K562 (cell line): ENCODE measurements at regions not wholly inside any gene's neighbourhood (a gene's known extent, or its start where the extent isn't known, plus 50 kb on each side); places are given as distances from the start of the nearest gene placed in this dataset.

Experiments used
- ATAC-seq: fragments of 200-7000 bp; cut with Tn5 transposase; 3 replicates; pipeline ENCODE4 v1.9.1; 2020; ENCODE audit warnings: moderate library complexity
- BruUV-seq: library from RNA; stranded (reverse); fragments of 400-500 nt; replicated peaks from 2 replicates; lab custom pipeline; 2021; lab: Mats Ljungman, UMichigan
- CTCF ChIA-PET: fragments of 300-600 bp; formaldehyde crosslinking; extraction: SDS; loops from one replicate; lab custom pipeline; 2021; ENCODE audit warnings: low intra/inter-chr PET ratio; lab: Yijun Ruan, JAX
- POLR2A ChIA-PET: fragments of 300-600, 350-650 bp; sonication (Branson Sonifier 250); formaldehyde crosslinking; extraction: SDS; loops from one replicate; lab custom pipeline; 2021; ENCODE audit warnings: antibody characterized with exemption, inconsistent platforms; lab: Yijun Ruan, JAX
- DNase-seq, 4 experiments: peaks; one replicate each; pipeline versions ENCODE4 v3.0.0 to v3.0.0-alpha.2; 2011 to 2018; ENCODE audit warnings: low spot score in 3 of 4, mixed read lengths in 3 of 4; ENCODE audit errors: extremely low read depth in 1 of 4
- FAIRE-seq: peaks from 2 replicates; lab custom pipeline; 2011; peaks lifted over from hg19 to GRCh38; lab: Jason Lieb, UNC
- H2AFZ ChIP-seq: 2 replicates; pipeline ENCODE4 v1.6.0; 2011; ENCODE audit warnings: low read depth, low read length, control low read depth, inconsistent platforms
- H3K27ac ChIP-seq: fragments of 200-600 bp; 3 replicates; pipeline ENCODE4 v1.8.0; 2011; ENCODE audit warnings: low read depth, mild to moderate bottlenecking, control low read depth, inconsistent platforms, low read length, moderate library complexity, mixed read lengths; ENCODE audit errors: extremely low read depth
- H3K27me3 ChIP-seq, 2 experiments: fragments of 300-600 bp in 1 of 2; 2 replicates in 1 of 2; 3 replicates in 1 of 2; pipeline versions ENCODE4 v1.6.0 to v1.8.0; 2011; ENCODE audit warnings: inconsistent platforms in 2 of 2, low read length in 2 of 2, mild to moderate bottlenecking in 1 of 2, mixed read lengths in 1 of 2, moderate library complexity in 1 of 2; ENCODE audit not compliant: control insufficient read depth in 2 of 2, insufficient read depth in 2 of 2
- H3K36me3 ChIP-seq: fragments of 300-600 bp; 3 replicates; pipeline ENCODE4 v1.8.0; 2011; ENCODE audit warnings: mild to moderate bottlenecking, low read length, inconsistent platforms; ENCODE audit not compliant: control insufficient read depth, insufficient read depth
- H3K4me1 ChIP-seq, 2 experiments: fragments of 200-600 bp in 1 of 2; replicated peaks in 1 of 2; 2 replicates in 1 of 2; 3 replicates in 1 of 2; pipeline versions ENCODE4 v1.5.1 to v1.8.0; 2011; ENCODE audit warnings: inconsistent platforms in 2 of 2, low read length in 2 of 2, mild to moderate bottlenecking in 1 of 2, mixed read lengths in 1 of 2, moderate library complexity in 1 of 2; ENCODE audit not compliant: control insufficient read depth in 2 of 2, insufficient read depth in 2 of 2
- H3K4me2 ChIP-seq: 2 replicates; pipeline ENCODE4 v1.6.1; 2011; ENCODE audit warnings: low read length, control low read depth, inconsistent platforms, mixed read lengths; ENCODE audit not compliant: insufficient read depth
- H3K4me3 ChIP-seq: fragments of 200-600 bp; sonication (generic), shearing (Covaris generic); 2 replicates; pipeline ENCODE4 v1.5.1; 2016; ENCODE audit warnings: control low read depth, inconsistent platforms
- H3K79me2 ChIP-seq: fragments of 200-600 bp; 3 replicates; pipeline ENCODE4 v1.8.0; 2011; ENCODE audit warnings: low read length, inconsistent platforms; ENCODE audit not compliant: control insufficient read depth, insufficient read depth
- H3K9ac ChIP-seq, 2 experiments: 2 replicates each; pipeline versions ENCODE4 v1.6.0 to v1.6.1; 2011; ENCODE audit warnings: low read depth in 2 of 2, low read length in 2 of 2, control low read depth in 1 of 2, inconsistent platforms in 1 of 2, mild to moderate bottlenecking in 1 of 2, mixed read lengths in 1 of 2; ENCODE audit not compliant: insufficient read depth in 1 of 2
- H3K9me1 ChIP-seq: one replicate; pipeline ENCODE4 v1.6.0; 2011; ENCODE audit warnings: inconsistent platforms, mild to moderate bottlenecking, low read length, moderate library complexity; ENCODE audit not compliant: control insufficient read depth, insufficient read depth
- H3K9me3 ChIP-seq: replicated peaks from 2 replicates; pipeline ENCODE4 v1.5.1; 2011; ENCODE audit warnings: low read depth, low read length, inconsistent platforms; ENCODE audit not compliant: control insufficient read depth, insufficient read depth
- H4K20me1 ChIP-seq: replicated peaks from 2 replicates; pipeline ENCODE4 v1.6.1; 2011; ENCODE audit warnings: low read length, inconsistent platforms, mixed read lengths; ENCODE audit not compliant: control insufficient read depth, insufficient read depth
- CBFA2T3 ChIP-seq: fragments of 450-650 bp; IDR thresholded peaks from 2 replicates; pipeline ENCODE4 v1.6.1; 2017
- E4F1 ChIP-seq: fragments of 250-450 bp; sonication (Bioruptor Pico); IDR thresholded peaks from 2 replicates; pipeline ENCODE4 v1.5.0; 2021; ENCODE audit warnings: mild to moderate bottlenecking, borderline replicate concordance
- MAZ ChIP-seq, 2 experiments: fragments of 450-650 bp in 1 of 2; sonication (generic) in 1 of 2; formaldehyde crosslinking; IDR thresholded peaks in 1 of 2; conservative IDR thresholded peaks in 1 of 2; 2 replicates each; pipeline versions ENCODE4 v1.4.0 to v1.5.0; 2020; ENCODE audit warnings: mild to moderate bottlenecking in 1 of 2, missing genetic modification reagents in 1 of 2
- MIER1 ChIP-seq: fragments of 450-650 bp; IDR thresholded peaks from 2 replicates; pipeline ENCODE4 v1.6.1; 2016; ENCODE audit warnings: antibody characterized with exemption, mild to moderate bottlenecking, low read depth
- NCOA2 ChIP-seq, 2 experiments: fragments of 450-650 bp; IDR thresholded peaks; 2 replicates each; pipeline ENCODE4 v1.6.1; 2018; ENCODE audit warnings: mild to moderate bottlenecking in 2 of 2, moderate library complexity in 1 of 2; ENCODE audit not compliant: partially characterized antibody in 2 of 2
- PHTF2 ChIP-seq: fragments of 250-450 bp; sonication (Bioruptor Pico); IDR thresholded peaks from 2 replicates; pipeline ENCODE4 v1.5.0; 2021; ENCODE audit warnings: mild to moderate bottlenecking
- POU5F1 ChIP-seq: fragments of 150-350 bp; IDR thresholded peaks from 2 replicates; pipeline ENCODE4 v1.6.1; 2014; ENCODE audit warnings: borderline replicate concordance, low read length, low read depth, mild to moderate bottlenecking; ENCODE audit not compliant: partially characterized antibody
- RBM25 ChIP-seq: fragments of 200-400 bp; formaldehyde crosslinking; IDR thresholded peaks from 2 replicates; pipeline ENCODE4 v1.6.1; 2018; ENCODE audit warnings: low read length, low read depth, moderate library complexity; ENCODE audit not compliant: severe bottlenecking
- XRCC3 ChIP-seq: fragments of 450-650 bp; IDR thresholded peaks from 2 replicates; pipeline ENCODE4 v1.6.1; 2017; ENCODE audit warnings: mild to moderate bottlenecking, moderate library complexity
- ZNF277 ChIP-seq: fragments of 250-450 bp; sonication (Bioruptor Pico); IDR thresholded peaks from 2 replicates; pipeline ENCODE4 v1.8.0; 2022; ENCODE audit warnings: inconsistent platforms, mild to moderate bottlenecking, moderate library complexity, borderline replicate concordance
- ZNF830 ChIP-seq: fragments of 250-450 bp; sonication (Bioruptor Pico); IDR thresholded peaks from 2 replicates; pipeline ENCODE4 v1.5.0; 2021; ENCODE audit warnings: mild to moderate bottlenecking
- WGBS: fragments of 100-300 bp; shearing (Covaris generic); methylation state at CpG from one replicate; pipeline ENCODE4 v1.1.6; 2016; ENCODE audit warnings: low coverage, mixed read lengths; ENCODE audit not compliant: insufficient coverage; ENCODE audit errors: missing lambda C conversion rate; 5-methylcytosine and 5-hydroxymethylcytosine counted together
- in situ Hi-C: fragments of 300-500 bp; cut with MboI; formaldehyde crosslinking; loops from 4 replicates; pipeline ENCODE4 v1.15.0; 2018; ENCODE audit warnings: inconsistent platforms, mixed read lengths
- intact Hi-C: fragments of 100-400 bp; cut with micrococcal nuclease; formaldehyde crosslinking; loops from 2 replicates; pipeline ENCODE4 v1.14.2; 2022
- TF ChIP-seq, protein P1 (sequence below): fragments of 450-650 bp; IDR thresholded peaks from 2 replicates; pipeline ENCODE4 v1.6.1; 2016
- TF ChIP-seq, protein P2 (sequence below): sonication (generic); formaldehyde crosslinking; IDR thresholded peaks from 2 replicates; pipeline ENCODE4 v1.8.0; 2023; ENCODE audit warnings: mild to moderate bottlenecking, missing genetic modification reagents

GRCh38 chr14:83899706-83900105, 1630.2 kb upstream of the FLRT2 start:
- Histone ChIP-seq H3K4me1 (no peaks in the 10 kb centered on the region), H3K4me3 (no peak overlapping the region), H3K27me3 (no peaks in the 10 kb centered on the region), H3K9me1 (no peaks in the 10 kb centered on the region), H3K4me2 (no peak overlapping the region), H2AFZ (no peak overlapping the region), H3K27ac (no peak overlapping the region), H3K9me3 (no peaks in the 10 kb centered on the region), H3K79me2 (no peaks in the 10 kb centered on the region), H3K9ac (no peak overlapping the region), H4K20me1 (no peaks in the 10 kb centered on the region), H3K36me3 (no peaks in the 10 kb centered on the region)
- DNase-seq = no peak
- CTCF ChIA-PET = no interaction called here
- ATAC-seq = no peak
- intact Hi-C loops (no loop called here), in situ Hi-C loops (no loop called here)
- BruUV-seq = no TSS peak
- WGBS = 3% methylated on average over 3 of the region's 3 CpGs
- POLR2A ChIA-PET = no interaction called here
- no peak for FAIRE-seq
- TF ChIP-seq POU5F1 (no peak), NCOA2 (IDR thresholded peaks at IDR 0.05; ENCODE audit: partially characterized antibody in 2 of 2) (no peak), CBFA2T3 (no peak), RBM25 (no peak), XRCC3 (no peak), MAZ (CRISPR knock-in tag; conservative IDR thresholded peaks at IDR 0.05 in 1 of 2, IDR thresholded peaks at IDR 0.05 in 1 of 2) (no peak), MIER1 (no peak), ZNF277 (CRISPR knock-in tag) (no peak), PHTF2 (CRISPR knock-in tag) (no peak), ZNF830 (no peak), E4F1 (no peak)
- TF ChIP-seq, protein P1, sequence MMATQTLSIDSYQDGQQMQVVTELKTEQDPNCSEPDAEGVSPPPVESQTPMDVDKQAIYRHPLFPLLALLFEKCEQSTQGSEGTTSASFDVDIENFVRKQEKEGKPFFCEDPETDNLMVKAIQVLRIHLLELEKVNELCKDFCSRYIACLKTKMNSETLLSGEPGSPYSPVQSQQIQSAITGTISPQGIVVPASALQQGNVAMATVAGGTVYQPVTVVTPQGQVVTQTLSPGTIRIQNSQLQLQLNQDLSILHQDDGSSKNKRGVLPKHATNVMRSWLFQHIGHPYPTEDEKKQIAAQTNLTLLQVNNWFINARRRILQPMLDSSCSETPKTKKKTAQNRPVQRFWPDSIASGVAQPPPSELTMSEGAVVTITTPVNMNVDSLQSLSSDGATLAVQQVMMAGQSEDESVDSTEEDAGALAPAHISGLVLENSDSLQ = no peak
- TF ChIP-seq, protein P2, sequence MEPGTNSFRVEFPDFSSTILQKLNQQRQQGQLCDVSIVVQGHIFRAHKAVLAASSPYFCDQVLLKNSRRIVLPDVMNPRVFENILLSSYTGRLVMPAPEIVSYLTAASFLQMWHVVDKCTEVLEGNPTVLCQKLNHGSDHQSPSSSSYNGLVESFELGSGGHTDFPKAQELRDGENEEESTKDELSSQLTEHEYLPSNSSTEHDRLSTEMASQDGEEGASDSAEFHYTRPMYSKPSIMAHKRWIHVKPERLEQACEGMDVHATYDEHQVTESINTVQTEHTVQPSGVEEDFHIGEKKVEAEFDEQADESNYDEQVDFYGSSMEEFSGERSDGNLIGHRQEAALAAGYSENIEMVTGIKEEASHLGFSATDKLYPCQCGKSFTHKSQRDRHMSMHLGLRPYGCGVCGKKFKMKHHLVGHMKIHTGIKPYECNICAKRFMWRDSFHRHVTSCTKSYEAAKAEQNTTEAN (CRISPR knock-in tag) = no peak
